Lower leg skin (tissue), 3 donors: ENCODE measurements at regions not wholly inside any gene's neighbourhood (a gene's known extent, or its start where the extent isn't known, plus 50 kb on each side); places are given as distances from the start of the nearest gene placed in this dataset.

ENCODE experiments used
- CTCF ChIP-seq, 3 donors: fragments of 450-650 bp; IDR thresholded peaks; one replicate each; pipeline ENCODE4 v1.5.1; 2016; ENCODE audit warnings: antibody characterized with exemption in 3 of 3, mild to moderate bottlenecking in 3 of 3, moderate library complexity in 2 of 3
- POLR2A ChIP-seq, 2 donors: fragments of 450-650 bp; IDR thresholded peaks; one replicate each; pipeline ENCODE4 v1.6.1; 2016 to 2017; ENCODE audit warnings: antibody characterized with exemption in 2 of 2, mild to moderate bottlenecking in 1 of 2, moderate library complexity in 1 of 2

GRCh38 chr1:198950036-198950435 lies 311.2 kb downstream of the PTPRC start:
- TF ChIP-seq CTCF (IDR thresholded peaks at IDR 0.05) (no peak), POLR2A (IDR thresholded peaks at IDR 0.05) (no peak)
